ENCODE measurements at regions not wholly inside any gene's neighbourhood (a gene's known extent, or its start where the extent isn't known, plus 50 kb on each side); places are given as distances from the start of the nearest gene placed in this dataset.

DNA sequence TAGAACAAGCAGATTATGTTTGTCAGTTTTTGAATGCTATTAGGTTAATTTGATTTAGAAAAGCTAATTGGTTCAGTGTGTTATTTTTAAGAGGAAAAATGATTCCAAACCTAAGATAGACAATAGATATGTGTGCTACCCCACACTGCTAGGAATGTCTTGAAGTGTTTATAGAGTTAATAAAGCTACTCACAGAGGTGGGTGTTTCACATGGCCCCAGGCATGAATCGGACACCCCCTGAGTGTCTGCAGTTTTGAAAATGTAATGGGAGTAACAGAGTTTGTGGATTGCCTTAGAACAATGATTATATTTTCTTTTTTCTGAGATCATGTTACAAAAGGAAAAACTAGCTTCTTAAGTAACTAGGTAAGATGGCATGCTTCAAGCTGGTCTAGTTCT, 348.3 kb downstream of the ADCYAP1 start:
- TF ChIP-seq ZNF70 (CRISPR knock-in tag; IDR thresholded peaks at IDR 0.05) (no peak), ESRRG (CRISPR knock-in tag; IDR thresholded peaks at IDR 0.05) (no peak), ISL1 (CRISPR knock-in tag; IDR thresholded peaks at IDR 0.05) (no peak), ZFP3 (CRISPR knock-in tag; IDR thresholded peaks at IDR 0.05) (no peak), CSDC2 (CRISPR knock-in tag; IDR thresholded peaks at IDR 0.05) (no peak), TCF4 (CRISPR knock-in tag; IDR thresholded peaks at IDR 0.05; ENCODE audit: borderline replicate concordance) (no peak), ZC3H10 (CRISPR knock-in tag; IDR thresholded peaks at IDR 0.05) (no peak), BACH2 (CRISPR knock-in tag; IDR thresholded peaks at IDR 0.05; ENCODE audit: borderline replicate concordance) (no peak), PPARA (CRISPR knock-in tag; IDR thresholded peaks at IDR 0.05; ENCODE audit: borderline replicate concordance) (no peak), TOX (CRISPR knock-in tag; IDR thresholded peaks at IDR 0.05; ENCODE audit: borderline replicate concordance) (no peak), SNAI2 (CRISPR knock-in tag; IDR thresholded peaks at IDR 0.05) (no peak), ARNTL (CRISPR knock-in tag; IDR thresholded peaks at IDR 0.05; ENCODE audit: borderline replicate concordance, low read depth) (no peak), ZNF565 (CRISPR knock-in tag; conservative IDR thresholded peaks at IDR 0.05; ENCODE audit: low read depth) (no peak), ZNF8 (CRISPR knock-in tag; IDR thresholded peaks at IDR 0.05) (no peak)
- TF ChIP-seq, protein P1, sequence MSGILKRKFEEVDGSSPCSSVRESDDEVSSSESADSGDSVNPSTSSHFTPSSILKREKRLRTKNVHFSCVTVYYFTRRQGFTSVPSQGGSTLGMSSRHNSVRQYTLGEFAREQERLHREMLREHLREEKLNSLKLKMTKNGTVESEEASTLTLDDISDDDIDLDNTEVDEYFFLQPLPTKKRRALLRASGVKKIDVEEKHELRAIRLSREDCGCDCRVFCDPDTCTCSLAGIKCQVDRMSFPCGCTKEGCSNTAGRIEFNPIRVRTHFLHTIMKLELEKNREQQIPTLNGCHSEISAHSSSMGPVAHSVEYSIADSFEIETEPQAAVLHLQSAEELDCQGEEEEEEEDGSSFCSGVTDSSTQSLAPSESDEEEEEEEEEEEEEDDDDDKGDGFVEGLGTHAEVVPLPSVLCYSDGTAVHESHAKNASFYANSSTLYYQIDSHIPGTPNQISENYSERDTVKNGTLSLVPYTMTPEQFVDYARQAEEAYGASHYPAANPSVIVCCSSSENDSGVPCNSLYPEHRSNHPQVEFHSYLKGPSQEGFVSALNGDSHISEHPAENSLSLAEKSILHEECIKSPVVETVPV (CRISPR knock-in tag; IDR thresholded peaks at IDR 0.05), result no peak
- TF ChIP-seq, protein P2, sequence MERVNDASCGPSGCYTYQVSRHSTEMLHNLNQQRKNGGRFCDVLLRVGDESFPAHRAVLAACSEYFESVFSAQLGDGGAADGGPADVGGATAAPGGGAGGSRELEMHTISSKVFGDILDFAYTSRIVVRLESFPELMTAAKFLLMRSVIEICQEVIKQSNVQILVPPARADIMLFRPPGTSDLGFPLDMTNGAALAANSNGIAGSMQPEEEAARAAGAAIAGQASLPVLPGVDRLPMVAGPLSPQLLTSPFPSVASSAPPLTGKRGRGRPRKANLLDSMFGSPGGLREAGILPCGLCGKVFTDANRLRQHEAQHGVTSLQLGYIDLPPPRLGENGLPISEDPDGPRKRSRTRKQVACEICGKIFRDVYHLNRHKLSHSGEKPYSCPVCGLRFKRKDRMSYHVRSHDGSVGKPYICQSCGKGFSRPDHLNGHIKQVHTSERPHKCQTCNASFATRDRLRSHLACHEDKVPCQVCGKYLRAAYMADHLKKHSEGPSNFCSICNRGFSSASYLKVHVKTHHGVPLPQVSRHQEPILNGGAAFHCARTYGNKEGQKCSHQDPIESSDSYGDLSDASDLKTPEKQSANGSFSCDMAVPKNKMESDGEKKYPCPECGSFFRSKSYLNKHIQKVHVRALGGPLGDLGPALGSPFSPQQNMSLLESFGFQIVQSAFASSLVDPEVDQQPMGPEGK (CRISPR knock-in tag; IDR thresholded peaks at IDR 0.05; ENCODE audit: borderline replicate concordance), result no peak
- no peak for ATAC-seq

DNA sequence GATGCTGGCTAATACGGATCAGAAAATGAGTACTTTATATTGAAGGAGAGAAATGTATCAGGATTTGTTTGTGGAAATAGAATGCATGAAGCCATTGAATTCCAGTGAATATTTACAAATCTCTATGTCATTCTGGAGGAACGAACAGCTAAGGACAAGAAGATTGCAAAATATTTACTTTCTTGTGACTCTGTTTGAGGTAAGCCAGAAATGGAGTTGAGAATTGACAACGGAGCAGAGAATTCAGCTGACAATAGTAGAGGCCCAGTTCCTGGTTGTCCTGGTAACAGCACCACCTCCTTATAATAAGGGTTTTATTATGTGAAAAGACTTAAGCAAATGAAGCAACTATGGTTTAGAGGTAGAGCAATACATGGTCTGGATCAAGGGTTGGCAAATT, 349.2 kb downstream of the ADCYAP1 start:
- TF ChIP-seq BACH2 (CRISPR knock-in tag; IDR thresholded peaks at IDR 0.05; ENCODE audit: borderline replicate concordance) (no peak), TOX (CRISPR knock-in tag; IDR thresholded peaks at IDR 0.05; ENCODE audit: borderline replicate concordance) (no peak)
- ATAC-seq, result no peak

DNA sequence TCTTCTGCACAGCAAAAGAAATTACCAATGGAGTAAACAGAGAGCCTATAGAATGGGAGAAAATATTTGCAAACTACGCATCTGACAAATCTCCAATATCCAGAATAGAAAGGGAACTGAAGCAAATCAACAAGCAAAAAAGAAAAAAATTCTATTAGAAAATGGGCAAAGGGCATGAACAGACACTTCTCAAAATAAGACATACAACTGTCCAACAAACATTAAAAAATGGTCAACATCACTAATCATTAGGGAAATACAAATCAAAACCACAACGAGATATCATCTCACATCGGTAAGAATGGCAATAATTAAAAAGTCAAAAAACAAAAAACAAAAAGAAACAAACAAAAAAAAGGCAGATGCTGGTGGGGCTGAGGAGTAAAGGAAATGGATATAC, 356.4 kb downstream of the ADCYAP1 start:
- TF ChIP-seq, protein P3, sequence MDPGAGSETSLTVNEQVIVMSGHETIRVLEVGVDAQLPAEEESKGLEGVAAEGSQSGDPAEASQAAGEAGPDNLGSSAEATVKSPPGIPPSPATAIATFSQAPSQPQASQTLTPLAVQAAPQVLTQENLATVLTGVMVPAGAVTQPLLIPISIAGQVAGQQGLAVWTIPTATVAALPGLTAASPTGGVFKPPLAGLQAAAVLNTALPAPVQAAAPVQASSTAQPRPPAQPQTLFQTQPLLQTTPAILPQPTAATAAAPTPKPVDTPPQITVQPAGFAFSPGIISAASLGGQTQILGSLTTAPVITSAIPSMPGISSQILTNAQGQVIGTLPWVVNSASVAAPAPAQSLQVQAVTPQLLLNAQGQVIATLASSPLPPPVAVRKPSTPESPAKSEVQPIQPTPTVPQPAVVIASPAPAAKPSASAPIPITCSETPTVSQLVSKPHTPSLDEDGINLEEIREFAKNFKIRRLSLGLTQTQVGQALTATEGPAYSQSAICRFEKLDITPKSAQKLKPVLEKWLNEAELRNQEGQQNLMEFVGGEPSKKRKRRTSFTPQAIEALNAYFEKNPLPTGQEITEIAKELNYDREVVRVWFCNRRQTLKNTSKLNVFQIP (CRISPR knock-in tag; IDR thresholded peaks at IDR 0.05; ENCODE audit: borderline replicate concordance, low read depth), result no peak
- no peak for TF ChIP-seq CSDC2 (CRISPR knock-in tag; IDR thresholded peaks at IDR 0.05)
- TF ChIP-seq GLIS3 (CRISPR knock-in tag; IDR thresholded peaks at IDR 0.05), result no peak
- TF ChIP-seq RARB (CRISPR knock-in tag; IDR thresholded peaks at IDR 0.05), result no peak
- TF ChIP-seq, protein P1 (CRISPR knock-in tag; IDR thresholded peaks at IDR 0.05), result no peak
- no peak for TF ChIP-seq ZNF565 (CRISPR knock-in tag; conservative IDR thresholded peaks at IDR 0.05; ENCODE audit: low read depth)
- TF ChIP-seq TOX (CRISPR knock-in tag; IDR thresholded peaks at IDR 0.05; ENCODE audit: borderline replicate concordance), result no peak
- TF ChIP-seq ZFP3 (CRISPR knock-in tag; IDR thresholded peaks at IDR 0.05), result no peak
- no peak for TF ChIP-seq ISL1 (CRISPR knock-in tag; IDR thresholded peaks at IDR 0.05)
- TF ChIP-seq PPARA (CRISPR knock-in tag; IDR thresholded peaks at IDR 0.05; ENCODE audit: borderline replicate concordance), result no peak
- TF ChIP-seq ZNF70 (CRISPR knock-in tag; IDR thresholded peaks at IDR 0.05), result no peak
- TF ChIP-seq TCF4 (CRISPR knock-in tag; IDR thresholded peaks at IDR 0.05; ENCODE audit: borderline replicate concordance), result no peak
- TF ChIP-seq, protein P4, sequence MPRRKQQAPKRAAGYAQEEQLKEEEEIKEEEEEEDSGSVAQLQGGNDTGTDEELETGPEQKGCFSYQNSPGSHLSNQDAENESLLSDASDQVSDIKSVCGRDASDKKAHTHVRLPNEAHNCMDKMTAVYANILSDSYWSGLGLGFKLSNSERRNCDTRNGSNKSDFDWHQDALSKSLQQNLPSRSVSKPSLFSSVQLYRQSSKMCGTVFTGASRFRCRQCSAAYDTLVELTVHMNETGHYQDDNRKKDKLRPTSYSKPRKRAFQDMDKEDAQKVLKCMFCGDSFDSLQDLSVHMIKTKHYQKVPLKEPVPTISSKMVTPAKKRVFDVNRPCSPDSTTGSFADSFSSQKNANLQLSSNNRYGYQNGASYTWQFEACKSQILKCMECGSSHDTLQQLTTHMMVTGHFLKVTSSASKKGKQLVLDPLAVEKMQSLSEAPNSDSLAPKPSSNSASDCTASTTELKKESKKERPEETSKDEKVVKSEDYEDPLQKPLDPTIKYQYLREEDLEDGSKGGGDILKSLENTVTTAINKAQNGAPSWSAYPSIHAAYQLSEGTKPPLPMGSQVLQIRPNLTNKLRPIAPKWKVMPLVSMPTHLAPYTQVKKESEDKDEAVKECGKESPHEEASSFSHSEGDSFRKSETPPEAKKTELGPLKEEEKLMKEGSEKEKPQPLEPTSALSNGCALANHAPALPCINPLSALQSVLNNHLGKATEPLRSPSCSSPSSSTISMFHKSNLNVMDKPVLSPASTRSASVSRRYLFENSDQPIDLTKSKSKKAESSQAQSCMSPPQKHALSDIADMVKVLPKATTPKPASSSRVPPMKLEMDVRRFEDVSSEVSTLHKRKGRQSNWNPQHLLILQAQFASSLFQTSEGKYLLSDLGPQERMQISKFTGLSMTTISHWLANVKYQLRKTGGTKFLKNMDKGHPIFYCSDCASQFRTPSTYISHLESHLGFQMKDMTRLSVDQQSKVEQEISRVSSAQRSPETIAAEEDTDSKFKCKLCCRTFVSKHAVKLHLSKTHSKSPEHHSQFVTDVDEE (CRISPR knock-in tag; IDR thresholded peaks at IDR 0.05), result no peak
- no peak for TF ChIP-seq BACH2 (CRISPR knock-in tag; IDR thresholded peaks at IDR 0.05; ENCODE audit: borderline replicate concordance)
- TF ChIP-seq OSR1 (CRISPR knock-in tag; IDR thresholded peaks at IDR 0.05), result no peak
- TF ChIP-seq ZFP30 (CRISPR knock-in tag; IDR thresholded peaks at IDR 0.05), result no peak
- no peak for TF ChIP-seq ESRRG (CRISPR knock-in tag; IDR thresholded peaks at IDR 0.05)
- TF ChIP-seq, protein P5, sequence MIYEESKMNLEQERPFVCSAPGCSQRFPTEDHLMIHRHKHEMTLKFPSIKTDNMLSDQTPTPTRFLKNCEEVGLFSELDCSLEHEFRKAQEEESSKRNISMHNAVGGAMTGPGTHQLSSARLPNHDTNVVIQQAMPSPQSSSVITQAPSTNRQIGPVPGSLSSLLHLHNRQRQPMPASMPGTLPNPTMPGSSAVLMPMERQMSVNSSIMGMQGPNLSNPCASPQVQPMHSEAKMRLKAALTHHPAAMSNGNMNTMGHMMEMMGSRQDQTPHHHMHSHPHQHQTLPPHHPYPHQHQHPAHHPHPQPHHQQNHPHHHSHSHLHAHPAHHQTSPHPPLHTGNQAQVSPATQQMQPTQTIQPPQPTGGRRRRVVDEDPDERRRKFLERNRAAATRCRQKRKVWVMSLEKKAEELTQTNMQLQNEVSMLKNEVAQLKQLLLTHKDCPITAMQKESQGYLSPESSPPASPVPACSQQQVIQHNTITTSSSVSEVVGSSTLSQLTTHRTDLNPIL (CRISPR knock-in tag; IDR thresholded peaks at IDR 0.05; ENCODE audit: low read depth), result no peak
- no peak for TF ChIP-seq ZC3H10 (CRISPR knock-in tag; IDR thresholded peaks at IDR 0.05)
- TF ChIP-seq ZNF8 (CRISPR knock-in tag; IDR thresholded peaks at IDR 0.05), result no peak
- no peak for ATAC-seq

All from SK-N-SH treated with all-trans-retinoic acid at 6 μM for 48 hours (cell line).